OCI-LY3 (cell line): ENCODE measurements at regions not wholly inside any gene's neighbourhood (a gene's known extent, or its start where the extent isn't known, plus 50 kb on each side); places are given as distances from the start of the nearest gene placed in this dataset.

Experiments
- EZH2phosphoT487 ChIP-seq: fragments of 200-600 bp; shearing (Covaris generic); IDR thresholded peaks from 2 replicates; pipeline ENCODE4 v1.6.1; 2018; ENCODE audit warnings: antibody characterized with exemption, mixed run types, low read depth
- TF ChIP-seq, protein P1 (sequence below): fragments of 200-600, 300-600 bp; sonication (generic); IDR thresholded peaks from 2 replicates; pipeline ENCODE4 v1.5.1; 2014; ENCODE audit warnings: antibody characterized with exemption, low read length, low read depth

DNA sequence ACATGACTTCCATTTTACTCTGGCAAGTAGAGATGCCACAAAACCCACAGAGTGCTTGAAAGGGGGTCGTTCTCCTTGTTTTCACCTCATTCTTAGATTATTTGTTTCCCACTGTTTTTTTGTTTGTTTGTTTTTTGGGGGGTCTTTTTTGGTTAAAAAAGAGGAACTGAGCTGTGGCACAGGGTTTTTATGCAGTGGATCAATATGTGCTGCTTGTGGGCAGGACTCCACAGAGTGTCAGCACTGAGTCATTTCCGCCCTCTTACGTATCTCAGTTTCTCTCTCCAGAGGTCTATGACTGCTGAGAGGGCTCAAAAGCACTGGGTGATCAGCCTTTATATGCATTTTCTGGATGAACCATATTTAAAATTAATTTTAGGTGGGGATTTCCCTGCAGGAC is 268.1 kb upstream of the GRID2 start:
- TF ChIP-seq, protein P1, sequence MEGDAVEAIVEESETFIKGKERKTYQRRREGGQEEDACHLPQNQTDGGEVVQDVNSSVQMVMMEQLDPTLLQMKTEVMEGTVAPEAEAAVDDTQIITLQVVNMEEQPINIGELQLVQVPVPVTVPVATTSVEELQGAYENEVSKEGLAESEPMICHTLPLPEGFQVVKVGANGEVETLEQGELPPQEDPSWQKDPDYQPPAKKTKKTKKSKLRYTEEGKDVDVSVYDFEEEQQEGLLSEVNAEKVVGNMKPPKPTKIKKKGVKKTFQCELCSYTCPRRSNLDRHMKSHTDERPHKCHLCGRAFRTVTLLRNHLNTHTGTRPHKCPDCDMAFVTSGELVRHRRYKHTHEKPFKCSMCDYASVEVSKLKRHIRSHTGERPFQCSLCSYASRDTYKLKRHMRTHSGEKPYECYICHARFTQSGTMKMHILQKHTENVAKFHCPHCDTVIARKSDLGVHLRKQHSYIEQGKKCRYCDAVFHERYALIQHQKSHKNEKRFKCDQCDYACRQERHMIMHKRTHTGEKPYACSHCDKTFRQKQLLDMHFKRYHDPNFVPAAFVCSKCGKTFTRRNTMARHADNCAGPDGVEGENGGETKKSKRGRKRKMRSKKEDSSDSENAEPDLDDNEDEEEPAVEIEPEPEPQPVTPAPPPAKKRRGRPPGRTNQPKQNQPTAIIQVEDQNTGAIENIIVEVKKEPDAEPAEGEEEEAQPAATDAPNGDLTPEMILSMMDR, result no peak
- TF ChIP-seq EZH2phosphoT487, result no peak
